ENCODE measurements at regions not wholly inside any gene's neighbourhood (a gene's known extent, or its start where the extent isn't known, plus 50 kb on each side); places are given as distances from the start of the nearest gene placed in this dataset.

DNA sequence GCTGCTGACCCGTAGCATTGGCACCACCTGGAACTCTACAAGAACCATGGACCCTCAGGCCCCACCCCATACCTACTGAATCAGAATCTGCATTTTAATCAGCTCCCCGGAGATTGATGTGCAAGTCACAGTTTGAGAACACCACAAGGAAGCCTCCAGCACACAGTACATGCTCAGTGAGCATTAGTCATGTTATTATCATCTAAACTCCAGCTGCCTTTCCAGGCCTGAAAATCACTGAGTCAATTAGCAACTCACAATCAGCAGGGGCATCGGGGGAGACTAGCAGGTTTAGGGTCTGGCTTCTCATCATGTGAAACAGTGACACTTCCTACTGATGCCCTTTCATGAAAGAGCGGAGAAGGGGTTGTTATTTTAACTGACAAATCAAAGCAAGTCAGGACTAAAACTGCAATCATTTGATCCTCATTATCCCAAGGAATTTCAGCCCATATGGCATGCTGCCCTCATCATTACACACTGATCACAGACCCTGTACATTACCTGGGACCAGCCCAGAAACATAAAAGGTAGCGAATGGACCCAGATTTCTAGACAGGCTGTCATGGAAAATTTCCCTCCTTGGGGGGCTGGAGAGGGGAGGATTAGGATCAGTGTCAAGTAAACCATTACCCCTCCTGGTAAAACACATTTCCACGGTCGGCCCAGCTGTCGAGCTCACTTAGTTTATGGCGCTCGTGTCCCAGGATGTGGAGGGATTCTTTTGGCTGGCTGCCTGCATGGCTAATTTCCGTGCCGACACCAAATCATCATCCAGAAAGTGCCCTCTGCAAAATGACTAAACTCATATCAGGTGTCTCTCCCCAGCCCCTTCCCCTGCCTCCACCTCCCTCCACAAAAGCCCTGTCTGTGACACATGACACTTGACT, 122.8 kb downstream of the PRLHR start:
- H3K27ac ChIP-seq (ENCODE audit: low read depth, low read length) = no peak overlapping the region
- H3K36me3 ChIP-seq (ENCODE audit: control insufficient read depth in 2 of 3, insufficient read depth in 3 of 3, low read length in 3 of 3) = no peaks in the 10 kb centered on the region
- Mint-ChIP-seq H3K4me3 (no peak overlapping the region), H3K4me1 (peaks cover 0 to 2% (median 0%) of the 10 kb centered on the region in 7 donors), H3K27me3 (peaks cover 27 to 63% (median 32%) of the 10 kb centered on the region in 5 donors), H3K36me3 (peaks cover 0 to 6% (median 0%) of the 10 kb centered on the region in 5 donors), H3K9me3 (peaks cover 0 to 13% (median 3%) of the 10 kb centered on the region in 11 donors), H3K27ac (no peak overlapping the region)
- CTCF ChIA-PET = interaction anchor here (0.9 kb wide), 1 partner anchor 977 kb away, joined by 3 read pairs; no protein-coding TSS in a partner anchor
- ATAC-seq (no peak), DNase-seq (no peak)
- peaks cover 0 to 3% (median 0%) of the 10 kb centered on the region in 3 experiments for H3K9me3 ChIP-seq (ENCODE audit: control insufficient read depth in 2 of 3, low read length in 3 of 3)
- H3K4me3 ChIP-seq (ENCODE audit: low read length) = no peak overlapping the region
- no peaks in the 10 kb centered on the region for H3K4me1 ChIP-seq (ENCODE audit: control insufficient read depth in 2 of 2, insufficient read depth in 2 of 2, low read length in 2 of 2)
- POLR2A ChIA-PET = no interaction called here
- no peaks in the 10 kb centered on the region for H3K27me3 ChIP-seq (ENCODE audit: control insufficient read depth in 2 of 2, insufficient read depth in 2 of 2, low read length in 2 of 2)
- intact Hi-C loops (cut with micrococcal nuclease) = no loop called here

DNA sequence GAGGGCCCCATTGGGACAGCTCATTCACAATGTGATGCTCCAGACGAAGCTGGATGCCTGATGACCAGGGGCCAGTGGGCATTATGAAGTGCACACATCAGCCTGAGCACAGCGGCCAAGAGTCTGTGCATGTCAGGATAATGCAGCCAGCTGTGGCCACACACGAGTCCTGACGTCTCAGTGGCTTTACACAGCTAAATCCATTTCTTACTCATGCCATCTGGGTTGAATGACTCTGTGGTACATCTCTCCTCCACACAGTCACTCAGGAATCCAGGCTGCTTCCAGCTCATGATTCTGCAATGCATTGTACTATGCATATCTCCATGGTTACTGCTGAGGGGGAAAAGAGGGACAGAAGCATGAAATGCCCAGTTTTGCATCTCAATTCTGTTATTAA, 123.6 kb downstream of the PRLHR start:
- peaks cover 0 to 3% (median 0%) of the 10 kb centered on the region in 3 experiments for H3K9me3 ChIP-seq (ENCODE audit: control insufficient read depth in 2 of 3, low read length in 3 of 3)
- ChIA-PET POLR2A (no interaction called here), CTCF (interaction anchor here (0.9 kb wide), 1 partner anchor 977 kb away, joined by 3 read pairs; no protein-coding TSS in a partner anchor)
- Mint-ChIP-seq H3K27me3 (peaks cover 26 to 61% (median 34%) of the 10 kb centered on the region in 5 donors), H3K4me1 (peaks cover 0 to 2% (median 0%) of the 10 kb centered on the region in 7 donors), H3K9me3 (peaks cover 0 to 13% (median 3%) of the 10 kb centered on the region in 11 donors), H3K27ac (no peak overlapping the region), H3K36me3 (peaks cover 0 to 6% (median 0%) of the 10 kb centered on the region in 5 donors), H3K4me3 (no peak overlapping the region)
- H3K27ac ChIP-seq (ENCODE audit: low read depth, low read length) = no peak overlapping the region
- DNase-seq (no peak), ATAC-seq (no peak)
- no peaks in the 10 kb centered on the region for H3K4me1 ChIP-seq (ENCODE audit: control insufficient read depth in 2 of 2, insufficient read depth in 2 of 2, low read length in 2 of 2)
- H3K4me3 ChIP-seq (ENCODE audit: low read length) = no peak overlapping the region
- intact Hi-C loops (cut with micrococcal nuclease) = no loop called here
- no peaks in the 10 kb centered on the region for H3K27me3 ChIP-seq (ENCODE audit: control insufficient read depth in 2 of 2, insufficient read depth in 2 of 2, low read length in 2 of 2)
- H3K36me3 ChIP-seq (ENCODE audit: control insufficient read depth in 2 of 3, insufficient read depth in 3 of 3, low read length in 3 of 3) = no peaks in the 10 kb centered on the region

DNA sequence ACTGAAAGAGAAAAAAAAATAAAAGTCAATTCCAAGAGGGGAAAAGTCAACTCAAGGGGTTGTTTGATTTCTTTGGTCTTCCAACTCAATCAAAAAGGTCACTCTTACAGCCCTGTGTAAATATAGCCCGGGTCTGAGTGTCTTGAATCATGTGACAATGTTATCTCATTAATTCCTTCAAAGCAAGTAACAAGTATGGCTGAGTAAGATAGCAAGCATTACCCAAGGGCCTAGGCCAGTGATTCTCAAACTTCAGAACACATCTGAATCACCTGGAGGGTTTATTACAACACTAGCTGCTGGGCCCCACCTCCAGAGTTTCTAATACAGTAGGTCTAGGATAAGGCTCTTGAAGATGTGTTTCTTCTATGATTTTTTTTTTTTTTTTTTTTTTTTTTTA, 125.0 kb downstream of the PRLHR start:
- Mint-ChIP-seq H3K4me3 (no peak overlapping the region), H3K36me3 (peaks cover 0 to 6% (median 0%) of the 10 kb centered on the region in 5 donors), H3K27ac (no peak overlapping the region), H3K9me3 (peaks cover 0 to 13% (median 3%) of the 10 kb centered on the region in 11 donors), H3K4me1 (peaks cover 0 to 2% (median 0%) of the 10 kb centered on the region in 7 donors), H3K27me3 (peaks cover 30 to 65% (median 34%) of the 10 kb centered on the region in 5 donors)
- H3K4me3 ChIP-seq (ENCODE audit: low read length) = no peak overlapping the region
- H3K36me3 ChIP-seq (ENCODE audit: control insufficient read depth in 2 of 3, insufficient read depth in 3 of 3, low read length in 3 of 3) = no peaks in the 10 kb centered on the region
- ChIA-PET CTCF (no interaction called here), POLR2A (no interaction called here)
- H3K27ac ChIP-seq (ENCODE audit: low read depth, low read length) = no peak overlapping the region
- ATAC-seq (no peak), DNase-seq (no peak)
- no peaks in the 10 kb centered on the region for H3K4me1 ChIP-seq (ENCODE audit: control insufficient read depth in 2 of 2, insufficient read depth in 2 of 2, low read length in 2 of 2)
- H3K9me3 ChIP-seq (ENCODE audit: control insufficient read depth in 2 of 3, low read length in 3 of 3) = peaks cover 0 to 3% (median 0%) of the 10 kb centered on the region in 3 experiments
- H3K27me3 ChIP-seq (ENCODE audit: control insufficient read depth in 2 of 2, insufficient read depth in 2 of 2, low read length in 2 of 2) = no peaks in the 10 kb centered on the region
- intact Hi-C loops (cut with micrococcal nuclease) = no loop called here

DNA sequence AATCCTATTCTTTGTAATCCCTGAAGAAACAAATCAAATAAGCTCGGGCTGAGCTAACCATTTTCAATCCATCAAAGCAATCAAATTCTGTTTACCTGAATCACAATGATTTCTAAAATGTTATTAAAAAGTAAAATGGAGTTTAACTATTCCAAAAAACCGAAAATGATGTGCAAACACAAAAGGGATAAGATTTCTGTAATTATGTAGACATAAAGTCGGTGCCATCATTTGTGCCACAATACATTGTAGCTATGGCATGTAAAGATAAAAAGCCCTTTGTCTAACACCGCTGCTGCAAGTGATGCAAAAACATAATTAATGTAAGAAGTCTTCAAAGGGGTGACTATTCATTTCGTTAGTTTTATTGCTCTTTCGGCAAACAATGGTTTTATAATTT, 125.1 kb upstream of the FAM204A start:
- no peaks in the 10 kb centered on the region for H3K36me3 Mint-ChIP-seq
- POLR2A ChIA-PET = no interaction called here
- peaks cover 0 to 4% (median under 1%) of the 10 kb centered on the region in 11 donors for H3K9me3 Mint-ChIP-seq
- peaks cover 30 to 61% (median 34%) of the 10 kb centered on the region in 5 donors for H3K27me3 Mint-ChIP-seq
- H3K36me3 ChIP-seq (ENCODE audit: control insufficient read depth in 2 of 3, insufficient read depth in 3 of 3, low read length in 3 of 3) = no peaks in the 10 kb centered on the region
- CTCF ChIA-PET = no interaction called here
- ATAC-seq = no peak
- H3K27ac Mint-ChIP-seq = no peak overlapping the region
- H3K4me1 ChIP-seq (ENCODE audit: control insufficient read depth in 2 of 2, insufficient read depth in 2 of 2, low read length in 2 of 2) = no peaks in the 10 kb centered on the region
- H3K4me3 Mint-ChIP-seq = no peak overlapping the region
- no peaks in the 10 kb centered on the region for H3K27me3 ChIP-seq (ENCODE audit: control insufficient read depth in 2 of 2, insufficient read depth in 2 of 2, low read length in 2 of 2)
- peaks cover 0 to 3% (median 0%) of the 10 kb centered on the region in 3 experiments for H3K9me3 ChIP-seq (ENCODE audit: control insufficient read depth in 2 of 3, low read length in 3 of 3)
- no peak for DNase-seq
- intact Hi-C loops (cut with micrococcal nuclease) = no loop called here
- H3K27ac ChIP-seq (ENCODE audit: low read depth, low read length) = no peak overlapping the region
- no peaks in the 10 kb centered on the region for H3K4me1 Mint-ChIP-seq
- no peak overlapping the region for H3K4me3 ChIP-seq (ENCODE audit: low read length)

DNA sequence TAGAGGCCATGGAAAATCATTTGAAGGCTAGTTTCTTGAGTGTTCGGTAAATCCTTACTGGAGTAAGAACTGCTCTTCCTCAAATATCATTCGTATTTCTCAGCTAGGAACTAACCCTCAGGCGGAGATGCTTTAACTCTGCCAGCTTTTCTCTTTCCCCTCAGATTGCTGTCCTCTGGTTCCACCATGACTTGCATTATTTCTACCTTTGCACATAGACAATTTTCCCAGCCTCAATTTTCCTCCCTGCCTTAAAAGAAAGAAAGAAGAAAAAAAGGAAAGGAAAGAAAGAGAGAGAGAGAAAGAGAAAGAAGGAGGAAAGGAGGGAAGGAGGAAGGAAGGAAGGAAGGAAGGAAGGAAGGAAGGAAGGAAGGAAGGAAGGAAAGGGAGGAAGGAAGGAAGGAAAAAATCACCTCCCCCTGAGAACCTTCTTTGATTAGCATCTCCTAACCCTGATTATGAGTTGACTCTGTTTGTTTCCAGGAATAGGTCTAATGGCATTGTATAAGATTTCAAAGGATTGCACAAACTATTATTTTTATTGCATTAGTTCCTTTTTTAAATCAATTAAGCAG, 123.3 kb upstream of the FAM204A start:
- Mint-ChIP-seq H3K4me3 (no peak overlapping the region), H3K27me3 (peaks cover 36 to 71% (median 42%) of the 10 kb centered on the region in 5 donors), H3K36me3 (no peaks in the 10 kb centered on the region), H3K27ac (no peak overlapping the region), H3K4me1 (no peaks in the 10 kb centered on the region), H3K9me3 (peaks cover 0 to 3% (median 0%) of the 10 kb centered on the region in 11 donors)
- DNase-seq (no peak), ATAC-seq (no peak)
- H3K9me3 ChIP-seq (ENCODE audit: control insufficient read depth in 2 of 3, low read length in 3 of 3) = no peaks in the 10 kb centered on the region
- H3K27me3 ChIP-seq (ENCODE audit: control insufficient read depth in 2 of 2, insufficient read depth in 2 of 2, low read length in 2 of 2) = no peaks in the 10 kb centered on the region
- POLR2A ChIA-PET = no interaction called here
- intact Hi-C loops (cut with micrococcal nuclease) = no loop called here
- H3K4me1 ChIP-seq (ENCODE audit: control insufficient read depth in 2 of 2, insufficient read depth in 2 of 2, low read length in 2 of 2) = no peaks in the 10 kb centered on the region
- CTCF ChIA-PET = no interaction called here
- no peak overlapping the region for H3K27ac ChIP-seq (ENCODE audit: low read depth, low read length)
- no peaks in the 10 kb centered on the region for H3K36me3 ChIP-seq (ENCODE audit: control insufficient read depth in 2 of 3, insufficient read depth in 3 of 3, low read length in 3 of 3)
- no peak overlapping the region for H3K4me3 ChIP-seq (ENCODE audit: low read length)

DNA sequence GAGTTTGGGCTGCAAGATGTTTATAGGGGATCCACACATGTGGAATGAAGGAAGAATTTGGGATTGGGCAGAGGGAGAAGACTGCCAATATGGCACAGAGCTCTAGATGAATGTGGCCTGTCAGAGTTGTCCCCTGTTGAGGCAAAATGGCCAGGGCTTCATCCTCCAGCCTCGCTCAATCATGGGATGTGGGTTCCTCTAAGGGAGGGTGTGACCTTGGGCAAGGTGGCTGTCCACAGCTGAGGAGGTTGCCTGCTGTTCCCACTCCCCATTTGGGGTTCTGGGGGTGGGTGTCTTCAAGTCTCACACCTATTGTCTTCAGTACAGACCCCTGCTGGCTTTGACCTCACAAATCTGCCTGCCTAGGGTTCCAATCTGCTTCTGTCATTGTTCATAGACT, 121.6 kb upstream of the FAM204A start:
- CTCF ChIA-PET = no interaction called here

More for the DNA sequence above, 121.6 kb upstream of the FAM204A start:
- no peak for DNase-seq
- Mint-ChIP-seq H3K9me3 (no peaks in the 10 kb centered on the region), H3K4me3 (no peak overlapping the region), H3K27ac (no peak overlapping the region), H3K4me1 (peaks cover 0 to 9% (median 8%) of the 10 kb centered on the region in 7 donors), H3K36me3 (no peaks in the 10 kb centered on the region), H3K27me3 (peaks cover 43 to 75% (median 48%) of the 10 kb centered on the region in 5 donors)
- POLR2A ChIA-PET = no interaction called here
- Histone ChIP-seq H3K4me3 (ENCODE audit: low read length) (no peak overlapping the region), H3K9me3 (ENCODE audit: control insufficient read depth in 2 of 3, low read length in 3 of 3) (no peaks in the 10 kb centered on the region), H3K27ac (ENCODE audit: low read depth, low read length) (no peak overlapping the region), H3K27me3 (ENCODE audit: control insufficient read depth in 2 of 2, insufficient read depth in 2 of 2, low read length in 2 of 2) (no peaks in the 10 kb centered on the region), H3K36me3 (ENCODE audit: control insufficient read depth in 2 of 3, insufficient read depth in 3 of 3, low read length in 3 of 3) (no peaks in the 10 kb centered on the region), H3K4me1 (ENCODE audit: control insufficient read depth in 2 of 2, insufficient read depth in 2 of 2, low read length in 2 of 2) (no peaks in the 10 kb centered on the region)
- ATAC-seq = no peak
- intact Hi-C loops (cut with micrococcal nuclease) = no loop called here

Measured in naive thymus-derived CD4-positive, alpha-beta T cell (primary cell).